Naive thymus-derived CD4-positive, alpha-beta T cell (primary cell): ENCODE measurements at regions not wholly inside any gene's neighbourhood (a gene's known extent, or its start where the extent isn't known, plus 50 kb on each side); places are given as distances from the start of the nearest gene placed in this dataset.

Source experiments
- ATAC-seq: fragments of 150-1000 bp; cut with Tn5 transposase; 2 replicates; pipeline ENCODE4 v1.10.0; 2021; ENCODE audit warnings: mild to moderate bottlenecking, moderate library complexity
- CTCF ChIA-PET: fragments of 350-600 bp; sonication (Branson Sonifier 250); formaldehyde crosslinking; loops from one replicate; lab custom pipeline; 2021; ENCODE audit warnings: antibody characterized with exemption; lab: Charles Lee
- POLR2A ChIA-PET: fragments of 350-600 bp; sonication (Branson Sonifier 250); formaldehyde crosslinking; loops from one replicate; lab custom pipeline; 2021; ENCODE audit warnings: antibody characterized with exemption, inconsistent platforms; lab: Charles Lee
- DNase-seq, 9 donors: peaks; one replicate each; pipeline versions ENCODE4 v3.0.0 to v3.0.0-alpha.2; 2020 to 2022; ENCODE audit warnings: mixed read lengths in 1 of 9
- H3K27ac ChIP-seq: one replicate; pipeline ENCODE4 v1.7.0; 2013; ENCODE audit warnings: mild to moderate bottlenecking, low read depth, low read length, moderate library complexity
- H3K27me3 ChIP-seq, 2 donors: one replicate each; pipeline ENCODE4 v1.7.0; 2013; ENCODE audit warnings: low read length in 2 of 2, mild to moderate bottlenecking in 2 of 2, moderate library complexity in 2 of 2; ENCODE audit not compliant: control insufficient read depth in 2 of 2, insufficient read depth in 2 of 2
- H3K36me3 ChIP-seq, 3 experiments: 1 replicate in 2 of 3; 2 replicates in 1 of 3; pipeline ENCODE4 v1.7.0; 2013; ENCODE audit warnings: low read length in 3 of 3, mild to moderate bottlenecking in 3 of 3, moderate library complexity in 1 of 3; ENCODE audit not compliant: insufficient read depth in 3 of 3, control insufficient read depth in 2 of 3
- H3K4me1 ChIP-seq, 2 donors: one replicate each; pipeline ENCODE4 v1.7.0; 2013; ENCODE audit warnings: low read length in 2 of 2, mild to moderate bottlenecking in 2 of 2, moderate library complexity in 1 of 2; ENCODE audit not compliant: control insufficient read depth in 2 of 2, insufficient read depth in 2 of 2
- H3K4me3 ChIP-seq: 2 replicates; pipeline ENCODE4 v1.7.0; 2013; ENCODE audit warnings: mild to moderate bottlenecking, low read length
- H3K9me3 ChIP-seq, 3 experiments: 1 replicate in 2 of 3; 2 replicates in 1 of 3; pipeline ENCODE4 v1.7.0; 2013; ENCODE audit warnings: low read length in 3 of 3; ENCODE audit not compliant: control insufficient read depth in 2 of 3
- H3K27ac Mint-ChIP-seq, 9 donors: one replicate each; pipeline ENCODE4 v1.8.0; 2020 to 2022; ENCODE audit warnings: mixed read lengths in 9 of 9, mild to moderate bottlenecking in 8 of 9, moderate library complexity in 5 of 9, inconsistent platforms in 2 of 9
- H3K27me3 Mint-ChIP-seq, 5 donors: one replicate each; pipeline ENCODE4 v1.8.0; 2021 to 2022; ENCODE audit warnings: mixed read lengths in 5 of 5, mild to moderate bottlenecking in 1 of 5
- H3K36me3 Mint-ChIP-seq, 5 donors: one replicate each; pipeline ENCODE4 v1.8.0; 2020 to 2022; ENCODE audit warnings: mixed read lengths in 5 of 5, mild to moderate bottlenecking in 3 of 5, inconsistent platforms in 1 of 5
- H3K4me1 Mint-ChIP-seq, 7 donors: one replicate each; pipeline ENCODE4 v1.8.0; 2020 to 2022; ENCODE audit warnings: mixed read lengths in 7 of 7, mild to moderate bottlenecking in 3 of 7, inconsistent platforms in 1 of 7
- H3K4me3 Mint-ChIP-seq, 10 donors: one replicate each; pipeline ENCODE4 v1.8.0; 2020 to 2022; ENCODE audit warnings: mild to moderate bottlenecking in 10 of 10, mixed read lengths in 10 of 10, moderate library complexity in 6 of 10, inconsistent platforms in 2 of 10
- H3K9me3 Mint-ChIP-seq, 11 donors: one replicate each; pipeline ENCODE4 v1.8.0; 2020 to 2022; ENCODE audit warnings: mixed read lengths in 11 of 11, mild to moderate bottlenecking in 4 of 11, inconsistent platforms in 1 of 11, moderate library complexity in 1 of 11
- intact Hi-C, 2 donors: fragments of 100-400 bp; cut with micrococcal nuclease; formaldehyde crosslinking; loops; one replicate each; pipeline ENCODE4 v1.15.1; 2023

GRCh38 chr7:97275475-97275874, 158.0 kb downstream of the SDHAF3 start:
- H3K27ac Mint-ChIP-seq = no peak overlapping the region
- no peaks in the 10 kb centered on the region for H3K36me3 ChIP-seq
- H3K36me3 Mint-ChIP-seq = no peaks in the 10 kb centered on the region
- no peak overlapping the region for H3K4me3 ChIP-seq
- H3K4me3 Mint-ChIP-seq = no peak overlapping the region
- DNase-seq (no peak), ATAC-seq (no peak)
- no peaks in the 10 kb centered on the region for H3K27me3 ChIP-seq
- H3K27me3 Mint-ChIP-seq = peaks cover 0 to 23% (median 14%) of the 10 kb centered on the region in 5 donors
- no peaks in the 10 kb centered on the region for H3K4me1 ChIP-seq
- H3K9me3 ChIP-seq = no peaks in the 10 kb centered on the region
- H3K9me3 Mint-ChIP-seq = peaks cover 0 to 6% (median 0%) of the 10 kb centered on the region in 11 donors
- intact Hi-C loops = no loop called here
- ChIA-PET POLR2A (no interaction called here), CTCF (no interaction called here)
- H3K4me1 Mint-ChIP-seq = peaks cover 0 to 2% (median 0%) of the 10 kb centered on the region in 7 donors
- no peak overlapping the region for H3K27ac ChIP-seq

- intact Hi-C loops = no loop called here
- Mint-ChIP-seq H3K4me3 (no peak overlapping the region), H3K36me3 (no peaks in the 10 kb centered on the region), H3K27ac (no peak overlapping the region), H3K4me1 (peaks cover 0 to 2% (median 0%) of the 10 kb centered on the region in 7 donors), H3K9me3 (peaks cover 0 to 2% (median 0%) of the 10 kb centered on the region in 11 donors), H3K27me3 (peaks cover 0 to 13% (median 8%) of the 10 kb centered on the region in 5 donors)
- H3K27me3 ChIP-seq = no peaks in the 10 kb centered on the region
- ATAC-seq = no peak
- no peak overlapping the region for H3K27ac ChIP-seq
- H3K9me3 ChIP-seq = no peaks in the 10 kb centered on the region
- CTCF ChIA-PET = no interaction called here
- H3K4me3 ChIP-seq = no peak overlapping the region
- POLR2A ChIA-PET = no interaction called here
- DNase-seq = no peak
- no peaks in the 10 kb centered on the region for H3K36me3 ChIP-seq
- H3K4me1 ChIP-seq = no peaks in the 10 kb centered on the region
Measured at GRCh38 chr7:97280950-97281349, 163.5 kb downstream of the SDHAF3 start.

GRCh38 chr7:97285348-97285747, 167.8 kb downstream of the SDHAF3 start:
- no peaks in the 10 kb centered on the region for H3K4me1 Mint-ChIP-seq
- POLR2A ChIA-PET = interaction anchor here (1.0 kb wide), 1 partner anchor 9 kb away, joined by 3 read pairs; no protein-coding TSS in a partner anchor
- peaks cover 0 to 15% (median 3%) of the 10 kb centered on the region in 5 donors for H3K27me3 Mint-ChIP-seq

GRCh38 chr7:97293031-97293430, 175.5 kb downstream of the SDHAF3 start:
- Mint-ChIP-seq H3K36me3 (no peaks in the 10 kb centered on the region), H3K4me3 (no peak overlapping the region), H3K4me1 (no peaks in the 10 kb centered on the region), H3K27me3 (peaks cover 0 to 10% (median 0%) of the 10 kb centered on the region in 5 donors), H3K9me3 (peaks cover 0 to 9% (median 0%) of the 10 kb centered on the region in 11 donors), H3K27ac (no peak overlapping the region)
- no peaks in the 10 kb centered on the region for H3K36me3 ChIP-seq
- ChIA-PET POLR2A (no interaction called here), CTCF (no interaction called here)
- H3K9me3 ChIP-seq = no peaks in the 10 kb centered on the region
- H3K4me1 ChIP-seq = no peaks in the 10 kb centered on the region
- no peak overlapping the region for H3K27ac ChIP-seq
- H3K4me3 ChIP-seq = no peak overlapping the region
- intact Hi-C loops = no loop called here
- DNase-seq (no peak), ATAC-seq (no peak)
- no peaks in the 10 kb centered on the region for H3K27me3 ChIP-seq

More at GRCh38 chr7:97285348-97285747, 167.8 kb downstream of the SDHAF3 start:
- Histone ChIP-seq H3K36me3 (no peaks in the 10 kb centered on the region), H3K27ac (no peak overlapping the region), H3K4me3 (no peak overlapping the region), H3K27me3 (no peaks in the 10 kb centered on the region), H3K4me1 (no peaks in the 10 kb centered on the region), H3K9me3 (no peaks in the 10 kb centered on the region)
- DNase-seq (no peak), ATAC-seq (no peak)
- Mint-ChIP-seq H3K27ac (no peak overlapping the region), H3K9me3 (peaks cover 0 to 14% (median 2%) of the 10 kb centered on the region in 11 donors), H3K36me3 (no peaks in the 10 kb centered on the region), H3K4me3 (no peak overlapping the region)
- CTCF ChIA-PET = no interaction called here
- intact Hi-C loops = no loop called here

GRCh38 chr7:97298561-97298960, 181.1 kb downstream of the SDHAF3 start:
- no peaks in the 10 kb centered on the region for H3K4me1 Mint-ChIP-seq
- no peaks in the 10 kb centered on the region for H3K36me3 Mint-ChIP-seq
- ChIA-PET POLR2A (no interaction called here), CTCF (no interaction called here)
- Histone ChIP-seq H3K27me3 (no peaks in the 10 kb centered on the region), H3K27ac (no peak overlapping the region), H3K9me3 (no peaks in the 10 kb centered on the region), H3K36me3 (no peaks in the 10 kb centered on the region), H3K4me1 (no peaks in the 10 kb centered on the region), H3K4me3 (no peak overlapping the region)
- H3K4me3 Mint-ChIP-seq = no peak overlapping the region
- no peak for ATAC-seq
- H3K9me3 Mint-ChIP-seq = peaks cover 0 to 2% (median 0%) of the 10 kb centered on the region in 11 donors
- DNase-seq = no peak
- no peak overlapping the region for H3K27ac Mint-ChIP-seq
- intact Hi-C loops = no loop called here
- H3K27me3 Mint-ChIP-seq = no peaks in the 10 kb centered on the region

GRCh38 chr7:97305589-97305988, 188.1 kb downstream of the SDHAF3 start:
- CTCF ChIA-PET = no interaction called here
- Histone ChIP-seq H3K4me3 (no peak overlapping the region), H3K4me1 (no peaks in the 10 kb centered on the region), H3K36me3 (no peaks in the 10 kb centered on the region), H3K27me3 (no peaks in the 10 kb centered on the region), H3K27ac (no peak overlapping the region), H3K9me3 (no peaks in the 10 kb centered on the region)
- H3K9me3 Mint-ChIP-seq = peaks cover 0 to 9% (median 5%) of the 10 kb centered on the region in 11 donors
- peaks cover 0 to 11% (median 9%) of the 10 kb centered on the region in 5 donors for H3K27me3 Mint-ChIP-seq
- no peaks in the 10 kb centered on the region for H3K36me3 Mint-ChIP-seq
- H3K27ac Mint-ChIP-seq = no peak overlapping the region
- ATAC-seq (no peak), DNase-seq (no peak)
- intact Hi-C loops = no loop called here
- H3K4me1 Mint-ChIP-seq = no peaks in the 10 kb centered on the region
- POLR2A ChIA-PET = no interaction called here
- H3K4me3 Mint-ChIP-seq = no peak overlapping the region

GRCh38 chr7:97307521-97308108, 190.1 kb downstream of the SDHAF3 start:
- peaks cover 0 to 11% (median 9%) of the 10 kb centered on the region in 5 donors for H3K27me3 Mint-ChIP-seq
- H3K4me1 Mint-ChIP-seq = no peaks in the 10 kb centered on the region
- Histone ChIP-seq H3K9me3 (no peaks in the 10 kb centered on the region), H3K4me3 (no peak overlapping the region), H3K27me3 (no peaks in the 10 kb centered on the region), H3K4me1 (no peaks in the 10 kb centered on the region), H3K36me3 (no peaks in the 10 kb centered on the region), H3K27ac (no peak overlapping the region)
- no peak for DNase-seq
- ChIA-PET CTCF (no interaction called here), POLR2A (no interaction called here)
- H3K36me3 Mint-ChIP-seq = no peaks in the 10 kb centered on the region
- ATAC-seq = no peak
- no peak overlapping the region for H3K4me3 Mint-ChIP-seq
- H3K9me3 Mint-ChIP-seq = peaks cover 0 to 16% (median 5%) of the 10 kb centered on the region in 11 donors
- intact Hi-C loops = no loop called here
- no peak overlapping the region for H3K27ac Mint-ChIP-seq
